HUES48 (cell line): ENCODE measurements at regions not wholly inside any gene's neighbourhood (a gene's known extent, or its start where the extent isn't known, plus 50 kb on each side); places are given as distances from the start of the nearest gene placed in this dataset.
A peak's percentile ranks its signal among the peaks of the same experiment; 100 is the strongest.

ENCODE experiments used
- H3K27ac ChIP-seq: one replicate; pipeline ENCODE4 v1.7.0; 2013; ENCODE audit warnings: low read depth, low read length, inconsistent platforms
- H3K27me3 ChIP-seq: 2 replicates; pipeline ENCODE4 v1.6.1; 2013; ENCODE audit warnings: mild to moderate bottlenecking, low read length; ENCODE audit not compliant: control insufficient read depth, insufficient read depth
- H3K36me3 ChIP-seq: 2 replicates; pipeline ENCODE4 v1.6.1; 2013; ENCODE audit warnings: low read length; ENCODE audit not compliant: control insufficient read depth, insufficient read depth
- H3K4me1 ChIP-seq: 2 replicates; pipeline ENCODE4 v1.6.1; 2013; ENCODE audit warnings: mild to moderate bottlenecking, low read length; ENCODE audit not compliant: control insufficient read depth, insufficient read depth
- H3K4me3 ChIP-seq: 2 replicates; pipeline ENCODE4 v1.5.1; 2013; ENCODE audit warnings: mild to moderate bottlenecking, low read depth, low read length
- H3K9ac ChIP-seq: 2 replicates; pipeline ENCODE4 v1.6.1; 2013; ENCODE audit warnings: mild to moderate bottlenecking, low read depth, low read length, moderate library complexity
- H3K9me3 ChIP-seq: 2 replicates; pipeline ENCODE4 v1.6.1; 2013; ENCODE audit warnings: low read length; ENCODE audit not compliant: control insufficient read depth, insufficient read depth

GRCh38 chr10:121084675-121085070 is 233.5 kb downstream of the WDR11 start:
- Histone ChIP-seq H3K9ac (no peak overlapping the region), H3K27me3 (no peaks in the 10 kb centered on the region), H3K36me3 (no peaks in the 10 kb centered on the region), H3K27ac (no peak overlapping the region), H3K4me3 (no peak overlapping the region), H3K9me3 (no peaks in the 10 kb centered on the region), H3K4me1 (no peaks in the 10 kb centered on the region)

- Histone ChIP-seq H3K27me3 (no peaks in the 10 kb centered on the region), H3K27ac (no peak overlapping the region), H3K4me1 (no peaks in the 10 kb centered on the region), H3K9ac (no peak overlapping the region), H3K4me3 (no peak overlapping the region), H3K36me3 (no peaks in the 10 kb centered on the region), H3K9me3 (no peaks in the 10 kb centered on the region)
These were observed 234.2 kb downstream of the WDR11 start for GRCh38 chr10:121085367-121085766.

GRCh38 chr10:121087129-121087528 is 236.0 kb downstream of the WDR11 start:
- Histone ChIP-seq H3K4me1 (no peaks in the 10 kb centered on the region), H3K27ac (no peak overlapping the region), H3K4me3 (no peak overlapping the region), H3K27me3 (no peaks in the 10 kb centered on the region), H3K9me3 (no peaks in the 10 kb centered on the region), H3K36me3 (no peaks in the 10 kb centered on the region), H3K9ac (no peak overlapping the region)

- no peaks in the 10 kb centered on the region for H3K27me3 ChIP-seq
- H3K9me3 ChIP-seq = no peaks in the 10 kb centered on the region
- no peak overlapping the region for H3K4me3 ChIP-seq
- H3K36me3 ChIP-seq = no peaks in the 10 kb centered on the region
- no peaks in the 10 kb centered on the region for H3K4me1 ChIP-seq
- no peak overlapping the region for H3K27ac ChIP-seq
- H3K9ac ChIP-seq = no peak overlapping the region
These were observed 236.5 kb downstream of the WDR11 start for GRCh38 chr10:121087688-121088087.

GRCh38 chr10:121088524-121088923 is 237.4 kb downstream of the WDR11 start:
- Histone ChIP-seq H3K9me3 (no peaks in the 10 kb centered on the region), H3K9ac (no peak overlapping the region), H3K4me3 (no peak overlapping the region)

GRCh38 chr10:121089434-121089833 is 238.3 kb downstream of the WDR11 start:
- Histone ChIP-seq H3K36me3 (no peaks in the 10 kb centered on the region), H3K27me3 (no peaks in the 10 kb centered on the region), H3K9ac (no peak overlapping the region)

More at GRCh38 chr10:121088524-121088923, 237.4 kb downstream of the WDR11 start:
- H3K36me3 ChIP-seq = no peaks in the 10 kb centered on the region
- H3K27ac ChIP-seq = no peak overlapping the region
- no peaks in the 10 kb centered on the region for H3K27me3 ChIP-seq
- H3K4me1 ChIP-seq = no peaks in the 10 kb centered on the region

GRCh38 chr10:121091961-121092719 is 241.0 kb downstream of the WDR11 start:
- no peak overlapping the region for H3K27ac ChIP-seq
- no peaks in the 10 kb centered on the region for H3K36me3 ChIP-seq
- no peak overlapping the region for H3K4me3 ChIP-seq
- H3K9me3 ChIP-seq = no peaks in the 10 kb centered on the region
- no peak overlapping the region for H3K9ac ChIP-seq
- no peaks in the 10 kb centered on the region for H3K27me3 ChIP-seq
- no peaks in the 10 kb centered on the region for H3K4me1 ChIP-seq

More at GRCh38 chr10:121089434-121089833, 238.3 kb downstream of the WDR11 start:
- Histone ChIP-seq H3K9me3 (no peaks in the 10 kb centered on the region), H3K4me3 (no peak overlapping the region), H3K27ac (no peak overlapping the region), H3K4me1 (no peaks in the 10 kb centered on the region)

- H3K36me3 ChIP-seq = no peaks in the 10 kb centered on the region
- H3K27me3 ChIP-seq = no peaks in the 10 kb centered on the region
- no peaks in the 10 kb centered on the region for H3K4me1 ChIP-seq
- H3K27ac ChIP-seq = no peak overlapping the region
- H3K4me3 ChIP-seq = no peak overlapping the region
- no peaks in the 10 kb centered on the region for H3K9me3 ChIP-seq
- H3K9ac ChIP-seq = no peak overlapping the region
These were observed 241.5 kb downstream of the WDR11 start for GRCh38 chr10:121092720-121093095.

GRCh38 chr10:121096617-121097431 is 245.7 kb downstream of the WDR11 start:
- Histone ChIP-seq H3K9ac (no peak overlapping the region), H3K36me3 (no peaks in the 10 kb centered on the region), H3K27ac (peak overlapping the region; percentile 69), H3K4me3 (no peak overlapping the region), H3K4me1 (no peaks in the 10 kb centered on the region), H3K9me3 (no peaks in the 10 kb centered on the region), H3K27me3 (no peaks in the 10 kb centered on the region)

- Histone ChIP-seq H3K27ac (no peak overlapping the region), H3K36me3 (no peaks in the 10 kb centered on the region), H3K9me3 (no peaks in the 10 kb centered on the region), H3K27me3 (no peaks in the 10 kb centered on the region), H3K4me3 (no peak overlapping the region), H3K9ac (no peak overlapping the region), H3K4me1 (no peaks in the 10 kb centered on the region)
These were observed 247.0 kb downstream of the WDR11 start for GRCh38 chr10:121098211-121098610.

GRCh38 chr10:121098751-121099150 is 247.6 kb downstream of the WDR11 start:
- Histone ChIP-seq H3K9ac (no peak overlapping the region), H3K4me1 (no peaks in the 10 kb centered on the region), H3K4me3 (no peak overlapping the region), H3K27me3 (no peaks in the 10 kb centered on the region), H3K27ac (no peak overlapping the region), H3K36me3 (no peaks in the 10 kb centered on the region), H3K9me3 (no peaks in the 10 kb centered on the region)
